ENCODE measurements at regions not wholly inside any gene's neighbourhood (a gene's known extent, or its start where the extent isn't known, plus 50 kb on each side); places are given as distances from the start of the nearest gene placed in this dataset.

- Histone ChIP-seq H3K9me3 (no peaks in the 10 kb centered on the region), H3K4me3 (no peak overlapping the region), H3K27ac (no peak overlapping the region), H3K4me1 (replicated peaks) (no peaks in the 10 kb centered on the region), H3K27me3 (replicated peaks; ENCODE audit: insufficient read depth) (no peaks in the 10 kb centered on the region), H3K36me3 (no peaks in the 10 kb centered on the region)
- no peak for TF ChIP-seq POLR2AphosphoS5 (IDR thresholded peaks at IDR 0.05)
- TF ChIP-seq, protein P1, sequence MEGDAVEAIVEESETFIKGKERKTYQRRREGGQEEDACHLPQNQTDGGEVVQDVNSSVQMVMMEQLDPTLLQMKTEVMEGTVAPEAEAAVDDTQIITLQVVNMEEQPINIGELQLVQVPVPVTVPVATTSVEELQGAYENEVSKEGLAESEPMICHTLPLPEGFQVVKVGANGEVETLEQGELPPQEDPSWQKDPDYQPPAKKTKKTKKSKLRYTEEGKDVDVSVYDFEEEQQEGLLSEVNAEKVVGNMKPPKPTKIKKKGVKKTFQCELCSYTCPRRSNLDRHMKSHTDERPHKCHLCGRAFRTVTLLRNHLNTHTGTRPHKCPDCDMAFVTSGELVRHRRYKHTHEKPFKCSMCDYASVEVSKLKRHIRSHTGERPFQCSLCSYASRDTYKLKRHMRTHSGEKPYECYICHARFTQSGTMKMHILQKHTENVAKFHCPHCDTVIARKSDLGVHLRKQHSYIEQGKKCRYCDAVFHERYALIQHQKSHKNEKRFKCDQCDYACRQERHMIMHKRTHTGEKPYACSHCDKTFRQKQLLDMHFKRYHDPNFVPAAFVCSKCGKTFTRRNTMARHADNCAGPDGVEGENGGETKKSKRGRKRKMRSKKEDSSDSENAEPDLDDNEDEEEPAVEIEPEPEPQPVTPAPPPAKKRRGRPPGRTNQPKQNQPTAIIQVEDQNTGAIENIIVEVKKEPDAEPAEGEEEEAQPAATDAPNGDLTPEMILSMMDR (IDR thresholded peaks at IDR 0.05), result no peak
- DNase-seq (ENCODE audit: low spot score), result no peak
- intact Hi-C loops (cut with DNase I), result no loop called here
- 93% methylated on average over 4 of the region's 4 CpGs for WGBS
Measured at GRCh38 chr2:173713904-173714555, 251.1 kb downstream of the SP3 start.

DNA sequence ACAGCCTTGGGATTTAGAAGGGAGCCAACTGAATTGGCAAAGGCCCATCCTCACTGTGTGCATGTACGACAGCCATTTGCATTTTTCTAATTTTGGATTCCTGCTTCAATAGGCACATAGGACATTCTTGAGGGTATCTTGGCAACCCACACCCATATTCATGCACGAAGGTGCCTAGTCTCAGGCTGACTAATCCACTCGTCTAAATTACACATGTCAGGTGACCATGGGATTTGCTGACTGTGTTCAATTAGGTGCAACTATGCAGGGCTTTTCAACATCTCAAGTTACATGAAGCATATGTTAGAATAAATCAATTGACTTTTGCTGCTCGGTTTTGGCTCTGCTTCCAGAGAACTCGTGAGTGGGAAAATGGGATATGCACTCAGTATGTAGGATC lies 249.7 kb downstream of the SP3 start:
- no peaks in the 10 kb centered on the region for H3K36me3 ChIP-seq
- peaks cover 2% of the 10 kb centered on the region for H3K27me3 ChIP-seq (replicated peaks; ENCODE audit: insufficient read depth)
- H3K9me3 ChIP-seq, result no peaks in the 10 kb centered on the region
- intact Hi-C loops (cut with DNase I), result no loop called here
- no peaks in the 10 kb centered on the region for H3K4me1 ChIP-seq (replicated peaks)
- no peak overlapping the region for H3K27ac ChIP-seq
- 86% methylated on average over 5 of the region's 5 CpGs for WGBS
- DNase-seq (ENCODE audit: low spot score), result no peak
- TF ChIP-seq, protein P1 (IDR thresholded peaks at IDR 0.05), result no peak
- TF ChIP-seq POLR2AphosphoS5 (IDR thresholded peaks at IDR 0.05) (no peak), POLR2A (IDR thresholded peaks at IDR 0.05) (no peak)
- H3K4me3 ChIP-seq, result no peak overlapping the region

DNA sequence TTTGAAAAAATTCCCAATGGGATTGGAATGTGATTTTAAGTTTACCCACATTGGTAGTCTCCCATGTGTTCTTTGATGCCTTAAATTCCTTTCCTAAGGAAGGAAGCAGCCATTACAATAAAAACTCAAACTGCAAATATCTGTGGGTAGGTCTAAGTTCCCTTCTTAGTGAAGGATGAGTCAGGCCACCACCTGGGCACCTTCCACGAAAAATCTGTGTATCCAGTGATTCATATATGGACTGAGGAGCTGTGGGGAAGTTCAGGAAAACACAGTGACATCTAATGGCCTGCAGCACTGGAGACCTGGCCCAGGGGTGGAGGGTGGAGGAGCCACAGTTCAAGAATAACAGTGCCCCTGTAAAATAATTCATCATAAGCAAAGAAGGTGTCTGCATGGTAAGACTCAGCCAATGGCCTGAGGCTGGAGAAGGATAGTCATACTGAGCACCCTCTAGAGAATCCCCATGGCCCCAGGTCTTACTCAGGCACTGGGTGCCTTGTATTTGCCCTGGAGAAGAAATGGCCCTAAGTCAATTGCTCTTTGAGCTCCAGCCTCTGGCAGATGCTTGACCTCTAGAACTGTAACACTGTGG lies 248.6 kb downstream of the SP3 start:
- TF ChIP-seq POLR2A (IDR thresholded peaks at IDR 0.05) (no peak), POLR2AphosphoS5 (IDR thresholded peaks at IDR 0.05) (no peak)
- TF ChIP-seq, protein P1 (IDR thresholded peaks at IDR 0.05), result no peak
- WGBS, result 69% methylated on average over 1 of the region's 1 CpG

DNA sequence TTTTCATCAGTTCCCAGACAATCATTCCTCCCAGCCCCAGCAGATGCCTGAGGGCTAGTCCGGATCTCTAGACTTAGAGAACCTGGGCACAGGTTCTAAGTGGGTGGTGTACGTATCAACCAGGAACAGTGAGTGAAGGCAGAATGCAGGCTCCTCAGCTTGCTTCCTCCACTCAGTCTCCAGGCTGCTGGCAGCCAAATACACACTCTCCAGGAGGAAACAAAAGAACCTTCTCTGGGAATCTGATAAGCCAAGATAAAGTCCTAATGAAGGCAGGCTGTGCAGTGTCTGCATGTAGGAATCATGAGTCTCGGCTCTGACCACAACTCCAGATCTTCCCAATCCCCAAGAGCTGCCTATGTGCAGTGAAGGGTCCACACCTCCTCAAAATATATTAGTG lies 245.7 kb downstream of the SP3 start:
- WGBS, result 80% methylated on average over 3 of the region's 3 CpGs
- no peak for TF ChIP-seq POLR2A (IDR thresholded peaks at IDR 0.05)
- TF ChIP-seq POLR2AphosphoS5 (IDR thresholded peaks at IDR 0.05), result no peak
- TF ChIP-seq, protein P1 (IDR thresholded peaks at IDR 0.05), result no peak
- intact Hi-C loops (cut with DNase I), result no loop called here
- Histone ChIP-seq H3K36me3 (no peaks in the 10 kb centered on the region), H3K27me3 (replicated peaks; ENCODE audit: insufficient read depth) (peaks cover 2% of the 10 kb centered on the region), H3K4me1 (replicated peaks) (no peaks in the 10 kb centered on the region), H3K9me3 (no peaks in the 10 kb centered on the region), H3K27ac (no peak overlapping the region), H3K4me3 (no peak overlapping the region)
- no peak for DNase-seq (ENCODE audit: low spot score)

More for the DNA sequence above, 248.6 kb downstream of the SP3 start:
- Histone ChIP-seq H3K4me1 (replicated peaks) (no peaks in the 10 kb centered on the region), H3K36me3 (no peaks in the 10 kb centered on the region), H3K9me3 (no peaks in the 10 kb centered on the region), H3K27ac (no peak overlapping the region), H3K4me3 (no peak overlapping the region), H3K27me3 (replicated peaks; ENCODE audit: insufficient read depth) (peaks cover 2% of the 10 kb centered on the region)
- intact Hi-C loops (cut with DNase I), result no loop called here
- no peak for DNase-seq (ENCODE audit: low spot score)

DNA sequence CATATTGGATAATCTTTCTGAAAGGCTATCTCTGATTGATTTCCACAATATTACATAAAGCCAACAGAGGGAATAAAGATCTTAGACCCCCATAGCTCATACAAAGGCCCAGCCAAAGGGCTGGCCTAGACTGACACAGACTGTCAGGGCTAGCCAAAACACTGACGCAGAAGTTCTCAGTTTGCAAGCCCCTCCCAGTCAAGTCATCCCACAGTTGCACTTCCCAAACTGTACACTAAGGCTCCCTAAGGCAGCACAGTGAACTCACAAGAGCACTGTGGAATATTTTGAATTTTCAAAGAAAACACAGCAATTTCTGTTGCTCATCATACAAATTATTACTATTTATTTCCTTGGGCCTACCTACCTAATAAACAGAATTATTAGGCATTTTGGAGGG lies 244.9 kb downstream of the SP3 start:
- H3K36me3 ChIP-seq, result no peaks in the 10 kb centered on the region
- 56% methylated on average over 1 of the region's 1 CpG for WGBS
- no peak for DNase-seq (ENCODE audit: low spot score)
- no peaks in the 10 kb centered on the region for H3K4me1 ChIP-seq (replicated peaks)
- H3K27ac ChIP-seq, result no peak overlapping the region
- no peaks in the 10 kb centered on the region for H3K9me3 ChIP-seq
- H3K27me3 ChIP-seq (replicated peaks; ENCODE audit: insufficient read depth), result peaks cover 2% of the 10 kb centered on the region
- H3K4me3 ChIP-seq, result no peak overlapping the region
- intact Hi-C loops (cut with DNase I), result no loop called here
- no peak for TF ChIP-seq POLR2A (IDR thresholded peaks at IDR 0.05)

Data from prostate gland (tissue), 2 donors.